DOHH2 (cell line): ENCODE measurements at regions not wholly inside any gene's neighbourhood (a gene's known extent, or its start where the extent isn't known, plus 50 kb on each side); places are given as distances from the start of the nearest gene placed in this dataset.

Experiments
- H3F3A ChIP-seq: fragments of 200-600 bp; sonication (generic), shearing (Covaris generic); 2 replicates; pipeline ENCODE4 v1.6.0; 2016; ENCODE audit warnings: antibody characterized with exemption, mild to moderate bottlenecking; ENCODE audit not compliant: control insufficient read depth, insufficient read depth
- H3K27ac ChIP-seq: fragments of 200-600 bp; sonication (generic); 2 replicates; pipeline ENCODE4 v1.5.1; 2014; ENCODE audit warnings: low read depth, mild to moderate bottlenecking, low read length, moderate library complexity
- H3K27me3 ChIP-seq: fragments of 200-600 bp; sonication (generic); 2 replicates; pipeline ENCODE4 v1.6.1; 2014; ENCODE audit warnings: mild to moderate bottlenecking, low read length, mixed read lengths; ENCODE audit not compliant: control insufficient read depth
- H3K36me3 ChIP-seq: fragments of 200-600 bp; sonication (generic); 2 replicates; pipeline ENCODE4 v1.6.1; 2014; ENCODE audit warnings: mild to moderate bottlenecking, low read length, moderate library complexity, mixed read lengths; ENCODE audit not compliant: control insufficient read depth
- H3K4me1 ChIP-seq: fragments of 200-600 bp; sonication (generic); 2 replicates; pipeline ENCODE4 v1.6.1; 2014; ENCODE audit warnings: mild to moderate bottlenecking, low read length, mixed read lengths; ENCODE audit not compliant: control insufficient read depth
- H3K4me2 ChIP-seq: fragments of 200-600 bp; sonication (generic); 2 replicates; pipeline ENCODE4 v1.6.0; 2014; ENCODE audit warnings: mild to moderate bottlenecking, low read length, moderate library complexity
- H3K4me3 ChIP-seq: fragments of 200-600 bp; sonication (generic); 2 replicates; pipeline ENCODE4 v1.5.1; 2014; ENCODE audit warnings: mild to moderate bottlenecking, low read length, mixed read lengths
- H3K79me2 ChIP-seq: fragments of 200-600 bp; sonication (generic); 2 replicates; pipeline ENCODE4 v1.6.1; 2014; ENCODE audit warnings: mild to moderate bottlenecking, low read length, mixed read lengths; ENCODE audit not compliant: control insufficient read depth
- H3K9me2 ChIP-seq: fragments of 200-600 bp; sonication (generic); replicated peaks from 2 replicates; pipeline ENCODE4 v1.6.1; 2014; ENCODE audit warnings: mild to moderate bottlenecking, low read length, mixed read lengths; ENCODE audit not compliant: control insufficient read depth
- H3K9me3 ChIP-seq: fragments of 200-600 bp; sonication (generic); 2 replicates; pipeline ENCODE4 v1.6.1; 2014; ENCODE audit warnings: antibody characterized with exemption, low read length, mixed read lengths; ENCODE audit not compliant: control insufficient read depth, insufficient read depth
- H4K20me1 ChIP-seq: fragments of 200-600 bp; sonication (generic); 2 replicates; pipeline ENCODE4 v1.6.0; 2014; ENCODE audit warnings: low read depth, mild to moderate bottlenecking, antibody characterized with exemption, low read length, moderate library complexity; ENCODE audit not compliant: control insufficient read depth, insufficient read depth
- EZH2phosphoT487 ChIP-seq: fragments of 200-600 bp; sonication (generic); IDR thresholded peaks from 2 replicates; pipeline ENCODE4 v1.6.1; 2017; ENCODE audit warnings: borderline replicate concordance, mild to moderate bottlenecking, antibody characterized with exemption, low read length, moderate library complexity, mixed read lengths
- TF ChIP-seq, protein P1 (sequence below): fragments of 200-600 bp; sonication (generic); IDR thresholded peaks from one replicate; pipeline ENCODE4 v1.5.1; 2014; ENCODE audit warnings: antibody characterized with exemption, mild to moderate bottlenecking, low read depth, low read length; ENCODE audit not compliant: poor library complexity, severe bottlenecking

DNA sequence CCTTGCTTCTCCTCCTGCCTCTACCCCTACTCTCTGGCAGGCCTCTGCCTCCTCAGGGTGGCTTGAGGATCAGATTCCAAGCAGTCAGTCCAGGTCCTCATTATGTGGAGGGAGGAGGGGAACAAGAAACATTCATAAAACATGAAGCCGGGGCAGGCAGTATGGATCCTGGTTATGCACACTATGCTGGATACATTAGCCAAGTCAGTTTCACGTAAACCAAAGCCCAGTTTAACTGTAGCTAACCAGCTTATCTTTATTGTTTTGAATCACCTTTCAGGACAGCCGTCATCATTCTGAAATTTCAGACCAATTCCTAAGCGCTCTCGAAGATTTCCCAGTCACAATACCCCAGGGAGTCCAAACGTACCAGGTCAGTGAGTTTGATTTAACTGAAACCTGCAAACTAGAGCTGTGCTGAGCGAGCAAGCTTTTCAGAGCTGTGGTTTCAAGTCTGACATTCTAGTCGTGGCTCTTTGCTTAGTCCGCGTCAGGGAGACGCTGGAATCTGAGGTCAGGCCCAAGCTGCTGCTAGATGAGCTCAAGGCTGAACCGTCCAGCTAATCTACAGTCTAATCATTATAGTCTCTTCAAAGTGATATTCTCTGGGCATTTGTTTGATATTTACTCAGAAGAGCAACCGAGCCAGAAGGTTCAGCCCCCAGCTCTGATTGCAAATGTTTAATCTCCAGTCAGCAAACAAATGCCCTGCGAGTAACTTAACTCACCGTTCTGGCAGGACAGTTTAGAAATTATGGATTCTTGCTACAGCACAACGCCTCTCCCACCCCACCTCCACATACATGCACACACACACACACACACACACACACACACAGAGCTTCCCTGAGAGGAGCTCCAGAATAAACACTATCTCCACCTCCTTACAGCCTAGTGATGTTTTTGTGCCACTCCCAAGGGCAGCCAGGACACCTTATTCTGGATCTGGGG, 63.8 kb upstream of the BZW1 start:
- no peak overlapping the region for H3K4me3 ChIP-seq
- H3K27ac ChIP-seq, result no peak overlapping the region
- H3K4me1 ChIP-seq, result no peaks in the 10 kb centered on the region
- H4K20me1 ChIP-seq, result no peaks in the 10 kb centered on the region
- TF ChIP-seq EZH2phosphoT487, result no peak
- TF ChIP-seq, protein P1, sequence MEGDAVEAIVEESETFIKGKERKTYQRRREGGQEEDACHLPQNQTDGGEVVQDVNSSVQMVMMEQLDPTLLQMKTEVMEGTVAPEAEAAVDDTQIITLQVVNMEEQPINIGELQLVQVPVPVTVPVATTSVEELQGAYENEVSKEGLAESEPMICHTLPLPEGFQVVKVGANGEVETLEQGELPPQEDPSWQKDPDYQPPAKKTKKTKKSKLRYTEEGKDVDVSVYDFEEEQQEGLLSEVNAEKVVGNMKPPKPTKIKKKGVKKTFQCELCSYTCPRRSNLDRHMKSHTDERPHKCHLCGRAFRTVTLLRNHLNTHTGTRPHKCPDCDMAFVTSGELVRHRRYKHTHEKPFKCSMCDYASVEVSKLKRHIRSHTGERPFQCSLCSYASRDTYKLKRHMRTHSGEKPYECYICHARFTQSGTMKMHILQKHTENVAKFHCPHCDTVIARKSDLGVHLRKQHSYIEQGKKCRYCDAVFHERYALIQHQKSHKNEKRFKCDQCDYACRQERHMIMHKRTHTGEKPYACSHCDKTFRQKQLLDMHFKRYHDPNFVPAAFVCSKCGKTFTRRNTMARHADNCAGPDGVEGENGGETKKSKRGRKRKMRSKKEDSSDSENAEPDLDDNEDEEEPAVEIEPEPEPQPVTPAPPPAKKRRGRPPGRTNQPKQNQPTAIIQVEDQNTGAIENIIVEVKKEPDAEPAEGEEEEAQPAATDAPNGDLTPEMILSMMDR, result no peak
- peaks cover 8% of the 10 kb centered on the region for H3K27me3 ChIP-seq
- no peaks in the 10 kb centered on the region for H3F3A ChIP-seq
- no peaks in the 10 kb centered on the region for H3K9me3 ChIP-seq
- H3K79me2 ChIP-seq, result no peaks in the 10 kb centered on the region
- no peaks in the 10 kb centered on the region for H3K9me2 ChIP-seq
- H3K36me3 ChIP-seq, result no peaks in the 10 kb centered on the region
- no peak overlapping the region for H3K4me2 ChIP-seq

DNA sequence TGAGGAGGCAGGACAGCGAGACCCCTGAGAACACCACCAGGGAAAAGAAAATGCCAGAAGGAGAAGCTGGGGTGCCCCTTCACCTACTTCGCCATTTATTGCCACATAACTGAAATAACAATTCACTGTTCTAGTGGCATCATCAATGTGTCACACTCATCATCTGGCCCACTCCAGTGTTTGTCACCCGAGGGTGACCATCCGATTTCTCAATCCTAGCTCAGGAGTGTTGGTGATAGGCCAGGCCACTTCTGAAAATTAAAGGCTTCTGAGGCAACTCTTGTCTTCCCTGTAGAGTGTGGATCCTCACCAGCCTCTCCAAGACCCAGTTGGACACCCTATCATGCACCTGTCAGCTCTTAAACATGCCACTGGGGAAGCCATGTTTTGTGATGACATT, 62.9 kb upstream of the BZW1 start:
- Histone ChIP-seq H3K9me2 (no peaks in the 10 kb centered on the region), H4K20me1 (no peaks in the 10 kb centered on the region), H3K4me3 (no peak overlapping the region), H3K27ac (no peak overlapping the region), H3K27me3 (peaks cover 13% of the 10 kb centered on the region), H3F3A (no peaks in the 10 kb centered on the region), H3K4me1 (no peaks in the 10 kb centered on the region), H3K79me2 (no peaks in the 10 kb centered on the region), H3K4me2 (no peak overlapping the region), H3K36me3 (no peaks in the 10 kb centered on the region), H3K9me3 (no peaks in the 10 kb centered on the region)
- TF ChIP-seq, protein P1, result no peak
- TF ChIP-seq EZH2phosphoT487, result no peak

DNA sequence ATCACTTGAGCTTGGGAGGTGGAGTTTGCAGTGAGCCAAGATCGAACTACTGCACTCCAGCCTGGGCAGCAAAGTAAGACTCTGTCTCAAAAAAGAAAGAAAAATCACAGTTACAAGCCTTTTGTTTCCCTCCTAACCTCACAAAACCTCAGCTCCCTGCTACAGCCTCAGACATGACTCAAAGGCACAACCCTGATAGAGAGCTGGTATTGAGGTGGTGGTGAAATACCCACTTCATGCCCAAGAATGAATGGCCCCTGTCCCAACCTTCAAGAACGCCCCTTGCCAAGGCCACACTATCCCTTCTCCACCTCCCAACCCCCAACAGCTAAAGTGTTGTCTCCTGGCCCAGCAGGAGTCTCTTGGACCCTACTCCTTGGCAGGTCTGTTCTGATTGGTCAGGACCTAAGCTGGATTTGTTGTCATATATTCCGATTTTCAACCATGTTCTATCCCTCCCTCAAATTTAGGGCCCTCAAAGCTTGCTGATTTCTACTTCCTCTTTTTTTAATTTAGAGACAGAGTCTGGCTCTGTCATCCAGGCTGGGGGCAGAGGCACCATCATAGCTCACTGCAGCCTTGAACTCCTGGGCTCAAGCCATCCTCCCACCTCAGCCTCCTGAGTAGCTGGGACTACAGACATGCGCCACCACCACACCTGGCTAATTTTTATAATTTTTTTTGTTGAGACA, 61.9 kb upstream of the BZW1 start:
- H3K36me3 ChIP-seq, result no peaks in the 10 kb centered on the region
- H4K20me1 ChIP-seq, result no peaks in the 10 kb centered on the region
- no peak overlapping the region for H3K4me3 ChIP-seq

More for the DNA sequence above, 61.9 kb upstream of the BZW1 start:
- H3K27ac ChIP-seq, result no peak overlapping the region
- no peak overlapping the region for H3K4me2 ChIP-seq
- H3K4me1 ChIP-seq, result no peaks in the 10 kb centered on the region
- H3K27me3 ChIP-seq, result peaks cover 17% of the 10 kb centered on the region
- H3K9me3 ChIP-seq, result no peaks in the 10 kb centered on the region
- no peaks in the 10 kb centered on the region for H3K9me2 ChIP-seq
- no peaks in the 10 kb centered on the region for H3F3A ChIP-seq
- no peak for TF ChIP-seq EZH2phosphoT487
- TF ChIP-seq, protein P1, result no peak
- H3K79me2 ChIP-seq, result no peaks in the 10 kb centered on the region
